ENCODE measurements at regions not wholly inside any gene's neighbourhood (a gene's known extent, or its start where the extent isn't known, plus 50 kb on each side); places are given as distances from the start of the nearest gene placed in this dataset.

DNA sequence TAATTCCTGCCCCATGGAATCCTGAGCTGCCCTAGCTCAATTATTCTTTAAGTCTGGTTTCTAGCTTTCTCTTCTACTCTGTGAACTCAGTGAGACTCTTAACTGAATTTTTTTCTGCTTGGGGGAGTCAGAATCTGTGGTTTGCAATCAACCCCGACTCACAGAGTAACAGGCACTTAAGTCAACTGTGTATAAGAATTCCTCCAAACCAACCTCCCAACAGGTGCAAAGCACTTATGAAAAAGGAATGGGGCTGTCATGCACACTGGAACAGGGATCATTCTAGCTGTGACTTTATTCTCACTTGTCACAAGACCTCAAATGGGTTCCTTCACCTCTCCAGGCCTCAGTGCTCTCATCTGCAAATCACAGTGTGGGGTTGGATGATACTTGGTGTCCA lies 60.3 kb upstream of the SYT6 start:
- TF ChIP-seq, protein P1, sequence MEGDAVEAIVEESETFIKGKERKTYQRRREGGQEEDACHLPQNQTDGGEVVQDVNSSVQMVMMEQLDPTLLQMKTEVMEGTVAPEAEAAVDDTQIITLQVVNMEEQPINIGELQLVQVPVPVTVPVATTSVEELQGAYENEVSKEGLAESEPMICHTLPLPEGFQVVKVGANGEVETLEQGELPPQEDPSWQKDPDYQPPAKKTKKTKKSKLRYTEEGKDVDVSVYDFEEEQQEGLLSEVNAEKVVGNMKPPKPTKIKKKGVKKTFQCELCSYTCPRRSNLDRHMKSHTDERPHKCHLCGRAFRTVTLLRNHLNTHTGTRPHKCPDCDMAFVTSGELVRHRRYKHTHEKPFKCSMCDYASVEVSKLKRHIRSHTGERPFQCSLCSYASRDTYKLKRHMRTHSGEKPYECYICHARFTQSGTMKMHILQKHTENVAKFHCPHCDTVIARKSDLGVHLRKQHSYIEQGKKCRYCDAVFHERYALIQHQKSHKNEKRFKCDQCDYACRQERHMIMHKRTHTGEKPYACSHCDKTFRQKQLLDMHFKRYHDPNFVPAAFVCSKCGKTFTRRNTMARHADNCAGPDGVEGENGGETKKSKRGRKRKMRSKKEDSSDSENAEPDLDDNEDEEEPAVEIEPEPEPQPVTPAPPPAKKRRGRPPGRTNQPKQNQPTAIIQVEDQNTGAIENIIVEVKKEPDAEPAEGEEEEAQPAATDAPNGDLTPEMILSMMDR (IDR thresholded peaks at IDR 0.05; ENCODE audit: insufficient read depth, low read length, poor library complexity, severe bottlenecking): no peak
- TF ChIP-seq EZH2phosphoT487 (conservative IDR thresholded peaks at IDR 0.05; ENCODE audit: low read length): no peak

All from SU-DHL-6 (cell line).